Right kidney (tissue), 1 donor: ENCODE measurements at regions not wholly inside any gene's neighbourhood (a gene's known extent, or its start where the extent isn't known, plus 50 kb on each side); places are given as distances from the start of the nearest gene placed in this dataset.

ENCODE experiments used
- DNase-seq: peaks from one replicate; pipeline ENCODE4 v3.0.0-alpha.2; 2016

GRCh38 chr10:83892737-83893136, 246.6 kb upstream of the GHITM start:
- no peak for DNase-seq

GRCh38 chr10:83896219-83896618, 243.1 kb upstream of the GHITM start:
- DNase-seq = no peak

GRCh38 chr10:83897626-83898025, 241.7 kb upstream of the GHITM start:
- no peak for DNase-seq

GRCh38 chr10:83908506-83908905, 230.8 kb upstream of the GHITM start:
- DNase-seq = no peak

GRCh38 chr10:83909001-83909400, 230.3 kb upstream of the GHITM start:
- DNase-seq = no peak

- no peak for DNase-seq
Measured at GRCh38 chr10:83915801-83916200, 223.5 kb upstream of the GHITM start.

- DNase-seq = peak; percentile 10
Measured at GRCh38 chr10:83917537-83918506, 221.5 kb upstream of the GHITM start.

- DNase-seq = no peak
Measured at GRCh38 chr10:83919187-83919586, 220.1 kb upstream of the GHITM start.

GRCh38 chr10:83921984-83922860, 217.1 kb upstream of the GHITM start:
- DNase-seq = no peak

- no peak for DNase-seq
Measured at GRCh38 chr10:83925133-83925532, 214.2 kb upstream of the GHITM start.

GRCh38 chr10:83926606-83927005, 212.7 kb upstream of the GHITM start:
- no peak for DNase-seq

GRCh38 chr10:83927166-83927565, 212.1 kb upstream of the GHITM start:
- DNase-seq = no peak

GRCh38 chr10:83929399-83929798, 209.9 kb upstream of the GHITM start:
- DNase-seq = no peak

GRCh38 chr10:83931669-83932068, 207.6 kb upstream of the GHITM start:
- DNase-seq = no peak

- no peak for DNase-seq
Measured at GRCh38 chr10:83932245-83932644, 207.1 kb upstream of the GHITM start.

- DNase-seq = no peak
Measured at GRCh38 chr10:83934062-83934461, 205.2 kb upstream of the GHITM start.

- no peak for DNase-seq
Measured at GRCh38 chr10:83934641-83935338, 204.5 kb upstream of the GHITM start.

- no peak for DNase-seq
Measured at GRCh38 chr10:83935339-83935736, 204.0 kb upstream of the GHITM start.

GRCh38 chr10:83935911-83936310, 203.4 kb upstream of the GHITM start:
- DNase-seq = no peak

GRCh38 chr10:83937161-83937560, 202.1 kb upstream of the GHITM start:
- DNase-seq = no peak

- DNase-seq = no peak
Measured at GRCh38 chr10:83937826-83938225, 201.5 kb upstream of the GHITM start.

- no peak for DNase-seq
Measured at GRCh38 chr10:83941189-83941588, 198.1 kb upstream of the GHITM start.

- DNase-seq = no peak
Measured at GRCh38 chr10:83942410-83942809, 196.9 kb upstream of the GHITM start.
